ENCODE measurements at regions not wholly inside any gene's neighbourhood (a gene's known extent, or its start where the extent isn't known, plus 50 kb on each side); places are given as distances from the start of the nearest gene placed in this dataset.

GRCh38 chr5:99059685-99060084, 130.9 kb upstream of the CHD1 start (continued):
- TF ChIP-seq REST (IDR thresholded peaks at IDR 0.05; ENCODE audit: low read depth) (no peak), CTCF (IDR thresholded peaks at IDR 0.05 in 2 of 3, conservative IDR thresholded peaks at IDR 0.05 in 1 of 3; ENCODE audit: borderline replicate concordance in 1 of 3, insufficient read depth in 1 of 3, low read depth in 2 of 3, low read length in 2 of 3) (no peak), SRF (IDR thresholded peaks at IDR 0.05; ENCODE audit: low read depth) (no peak), EGR1 (IDR thresholded peaks at IDR 0.05; ENCODE audit: low read depth) (no peak), POLR2AphosphoS5 (IDR thresholded peaks at IDR 0.05; ENCODE audit: low read depth, low read length) (no peak), JUND (IDR thresholded peaks at IDR 0.05) (no peak), EZH2phosphoT487 (IDR thresholded peaks at IDR 0.05; ENCODE audit: borderline replicate concordance) (no peak), YY1 (IDR thresholded peaks at IDR 0.05; ENCODE audit: extremely low read depth, insufficient replicate concordance, low read depth, low read length) (no peak), CEBPB (IDR thresholded peaks at IDR 0.05; ENCODE audit: low read depth) (no peak), MAX (IDR thresholded peaks at IDR 0.05) (no peak), ATF3 (IDR thresholded peaks at IDR 0.05) (no peak), SP1 (IDR thresholded peaks at IDR 0.05; ENCODE audit: low read depth) (no peak), RAD21 (IDR thresholded peaks at IDR 0.05; ENCODE audit: low read depth) (no peak), EZH2 (IDR thresholded peaks at IDR 0.05) (no peak), ELF1 (IDR thresholded peaks at IDR 0.05; ENCODE audit: borderline replicate concordance, low read depth) (no peak)
